Bronchial epithelial cell (primary cell): ENCODE measurements at regions not wholly inside any gene's neighbourhood (a gene's known extent, or its start where the extent isn't known, plus 50 kb on each side); places are given as distances from the start of the nearest gene placed in this dataset.

ENCODE experiments used
- DNase-seq: peaks from one replicate; pipeline ENCODE4 v3.0.0-alpha.2; 2010; ENCODE audit warnings: low read depth
- FAIRE-seq: peaks from 2 replicates; lab custom pipeline; 2011; peaks lifted over from hg19 to GRCh38; lab: Jason Lieb, UNC
- H3K27me3 ChIP-seq: 2 replicates; pipeline ENCODE4 v1.5.1; 2011; ENCODE audit warnings: low read length; ENCODE audit not compliant: control insufficient read depth, insufficient read depth
- H3K36me3 ChIP-seq: 2 replicates; pipeline ENCODE4 v1.5.1; 2011; ENCODE audit warnings: low read length; ENCODE audit not compliant: control insufficient read depth, insufficient read depth
- H3K4me3 ChIP-seq: 2 replicates; pipeline ENCODE4 v1.5.1; 2011; ENCODE audit warnings: mild to moderate bottlenecking, low read depth, low read length, control low read depth
- TF ChIP-seq, protein P1 (sequence below): IDR thresholded peaks from 2 replicates; pipeline ENCODE4 v1.5.1; 2011; ENCODE audit warnings: mild to moderate bottlenecking, moderate library complexity, low read length, control low read depth, inconsistent platforms; ENCODE audit not compliant: insufficient read depth, severe bottlenecking

- no peak overlapping the region for H3K4me3 ChIP-seq
- no peaks in the 10 kb centered on the region for H3K36me3 ChIP-seq
- H3K27me3 ChIP-seq = no peaks in the 10 kb centered on the region
- no peak for DNase-seq
- no peak for FAIRE-seq
- TF ChIP-seq, protein P1, sequence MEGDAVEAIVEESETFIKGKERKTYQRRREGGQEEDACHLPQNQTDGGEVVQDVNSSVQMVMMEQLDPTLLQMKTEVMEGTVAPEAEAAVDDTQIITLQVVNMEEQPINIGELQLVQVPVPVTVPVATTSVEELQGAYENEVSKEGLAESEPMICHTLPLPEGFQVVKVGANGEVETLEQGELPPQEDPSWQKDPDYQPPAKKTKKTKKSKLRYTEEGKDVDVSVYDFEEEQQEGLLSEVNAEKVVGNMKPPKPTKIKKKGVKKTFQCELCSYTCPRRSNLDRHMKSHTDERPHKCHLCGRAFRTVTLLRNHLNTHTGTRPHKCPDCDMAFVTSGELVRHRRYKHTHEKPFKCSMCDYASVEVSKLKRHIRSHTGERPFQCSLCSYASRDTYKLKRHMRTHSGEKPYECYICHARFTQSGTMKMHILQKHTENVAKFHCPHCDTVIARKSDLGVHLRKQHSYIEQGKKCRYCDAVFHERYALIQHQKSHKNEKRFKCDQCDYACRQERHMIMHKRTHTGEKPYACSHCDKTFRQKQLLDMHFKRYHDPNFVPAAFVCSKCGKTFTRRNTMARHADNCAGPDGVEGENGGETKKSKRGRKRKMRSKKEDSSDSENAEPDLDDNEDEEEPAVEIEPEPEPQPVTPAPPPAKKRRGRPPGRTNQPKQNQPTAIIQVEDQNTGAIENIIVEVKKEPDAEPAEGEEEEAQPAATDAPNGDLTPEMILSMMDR = no peak
Measured at GRCh38 chr13:109913936-109914510, 127.6 kb upstream of the IRS2 start.

DNA sequence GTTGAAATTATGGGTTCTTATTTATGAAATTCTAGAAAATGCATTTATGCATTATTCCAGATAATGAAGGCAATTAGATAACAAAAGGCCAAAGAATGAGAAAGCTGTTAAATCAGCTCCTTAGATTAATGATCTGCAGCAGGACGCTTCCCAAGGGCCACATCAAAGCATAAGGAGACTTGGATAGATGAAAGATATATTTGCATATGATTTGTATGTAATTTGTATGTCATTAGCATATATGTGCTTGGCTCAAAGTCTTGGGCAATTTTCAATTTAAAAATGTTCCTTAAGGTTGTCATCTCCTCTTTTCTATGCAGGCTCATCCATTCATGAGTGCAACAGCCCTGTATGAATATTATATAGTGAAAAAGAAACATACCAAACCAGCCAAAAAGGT lies 126.8 kb upstream of the IRS2 start:
- Histone ChIP-seq H3K27me3 (no peaks in the 10 kb centered on the region), H3K36me3 (no peaks in the 10 kb centered on the region), H3K4me3 (no peak overlapping the region)
- DNase-seq (no peak), FAIRE-seq (no peak)
- TF ChIP-seq, protein P1 = no peak

DNA sequence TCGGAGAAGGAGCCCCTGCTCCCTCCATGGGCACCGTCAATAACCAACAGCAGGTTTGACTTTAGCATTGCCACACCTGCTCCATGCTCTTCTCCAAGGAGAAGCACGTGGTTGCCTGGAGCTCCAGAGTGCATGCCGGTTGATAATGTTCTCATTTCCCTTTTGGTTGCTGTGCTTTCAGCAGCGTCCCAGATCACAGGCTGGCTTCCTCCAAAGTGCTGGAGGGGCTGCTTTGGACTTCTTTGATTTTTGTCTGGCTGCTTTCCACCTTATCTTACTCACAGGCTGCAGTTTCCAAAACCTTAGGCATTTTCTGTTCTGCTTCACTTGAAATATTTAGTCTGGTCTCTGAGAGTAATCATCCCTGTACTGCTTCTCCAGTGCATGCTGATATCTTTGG lies 123.8 kb upstream of the IRS2 start:
- Histone ChIP-seq H3K27me3 (no peaks in the 10 kb centered on the region), H3K36me3 (no peaks in the 10 kb centered on the region), H3K4me3 (no peak overlapping the region)
- TF ChIP-seq, protein P1 = no peak
- no peak for FAIRE-seq
- no peak for DNase-seq

GRCh38 chr13:109906976-109907375 lies 120.6 kb upstream of the IRS2 start:
- FAIRE-seq (no peak), DNase-seq (no peak)
- no peak overlapping the region for H3K4me3 ChIP-seq
- no peaks in the 10 kb centered on the region for H3K27me3 ChIP-seq
- H3K36me3 ChIP-seq = no peaks in the 10 kb centered on the region
- TF ChIP-seq, protein P1 = no peak

- DNase-seq (peak; percentile 59), FAIRE-seq (no peak)
- TF ChIP-seq, protein P1 = no peak
- Histone ChIP-seq H3K36me3 (no peaks in the 10 kb centered on the region), H3K4me3 (no peak overlapping the region), H3K27me3 (no peaks in the 10 kb centered on the region)
Measured at GRCh38 chr13:109904218-109904617, 117.8 kb upstream of the IRS2 start.

GRCh38 chr13:109900741-109901140 lies 114.4 kb upstream of the IRS2 start:
- H3K27me3 ChIP-seq = no peaks in the 10 kb centered on the region
- TF ChIP-seq, protein P1 = no peak
- FAIRE-seq = no peak
- DNase-seq = no peak
- no peak overlapping the region for H3K4me3 ChIP-seq
- no peaks in the 10 kb centered on the region for H3K36me3 ChIP-seq
